ENCODE measurements at regions not wholly inside any gene's neighbourhood (a gene's known extent, or its start where the extent isn't known, plus 50 kb on each side); places are given as distances from the start of the nearest gene placed in this dataset.

- DNase-seq (ENCODE audit: low spot score), result no peak
These were observed 192.3 kb upstream of the NT5C1B start for GRCh38 chr2:18781541-18782280.

GRCh38 chr2:18777250-18777812 lies 188.0 kb upstream of the NT5C1B start:
- DNase-seq (ENCODE audit: low spot score), result no peak

GRCh38 chr2:18771212-18771611 lies 181.8 kb upstream of the NT5C1B start:
- DNase-seq (ENCODE audit: low spot score), result no peak

GRCh38 chr2:18763338-18763737 lies 174.0 kb upstream of the NT5C1B start:
- DNase-seq (ENCODE audit: low spot score), result no peak

GRCh38 chr2:18762667-18763066 lies 173.3 kb upstream of the NT5C1B start:
- no peak for DNase-seq (ENCODE audit: low spot score)

GRCh38 chr2:18754286-18754685 lies 164.9 kb upstream of the NT5C1B start:
- DNase-seq (ENCODE audit: low spot score), result no peak

GRCh38 chr2:18753722-18754121 lies 164.4 kb upstream of the NT5C1B start:
- DNase-seq (ENCODE audit: low spot score), result no peak

- DNase-seq (ENCODE audit: low spot score), result peak; percentile 37
These were observed 163.5 kb upstream of the NT5C1B start for GRCh38 chr2:18752667-18753422.

GRCh38 chr2:18752022-18752493 lies 162.7 kb upstream of the NT5C1B start:
- no peak for DNase-seq (ENCODE audit: low spot score)

GRCh38 chr2:18750672-18751554 lies 161.5 kb upstream of the NT5C1B start:
- no peak for DNase-seq (ENCODE audit: low spot score)

GRCh38 chr2:18749912-18750526 lies 160.7 kb upstream of the NT5C1B start:
- DNase-seq (ENCODE audit: low spot score), result peak; percentile 53

- no peak for DNase-seq (ENCODE audit: low spot score)
These were observed 156.3 kb upstream of the NT5C1B start for GRCh38 chr2:18745431-18746272.

- no peak for DNase-seq (ENCODE audit: low spot score)
These were observed 152.7 kb upstream of the NT5C1B start for GRCh38 chr2:18741895-18742732.

- DNase-seq (ENCODE audit: low spot score), result no peak
These were observed 151.8 kb upstream of the NT5C1B start for GRCh38 chr2:18741191-18741590.

GRCh38 chr2:18740474-18740881 lies 151.1 kb upstream of the NT5C1B start:
- DNase-seq (ENCODE audit: low spot score), result no peak

- no peak for DNase-seq (ENCODE audit: low spot score)
These were observed 142.3 kb upstream of the NT5C1B start for GRCh38 chr2:18731666-18732065.

GRCh38 chr2:18724371-18725145 lies 135.2 kb upstream of the NT5C1B start:
- DNase-seq (ENCODE audit: low spot score), result no peak

GRCh38 chr2:18723219-18723618 lies 133.8 kb upstream of the NT5C1B start:
- DNase-seq (ENCODE audit: low spot score), result no peak

GRCh38 chr2:18722101-18722500 lies 132.7 kb upstream of the NT5C1B start:
- DNase-seq (ENCODE audit: low spot score), result no peak

Data from RKO (cell line).